GM12865 (cell line): ENCODE measurements at regions not wholly inside any gene's neighbourhood (a gene's known extent, or its start where the extent isn't known, plus 50 kb on each side); places are given as distances from the start of the nearest gene placed in this dataset.
"Not testable (repeated sequence)": the region's sequence is repeated elsewhere in the genome, so short reads cannot be mapped to it uniquely, and the experiment has no call there.

ENCODE experiments used
- DNase-seq: peaks from one replicate; pipeline ENCODE4 v3.0.0; 2010; ENCODE audit warnings: low read depth
- H3K4me3 ChIP-seq: 2 replicates; pipeline ENCODE4 v1.5.1; 2011; ENCODE audit warnings: mild to moderate bottlenecking, low read depth, low read length, control low read depth
- TF ChIP-seq, protein P1 (sequence below): IDR thresholded peaks from 2 replicates; pipeline ENCODE4 v1.5.1; 2011; ENCODE audit warnings: low read length, control low read depth, low read depth, inconsistent platforms; ENCODE audit not compliant: insufficient read depth; ENCODE audit errors: missing control alignments

DNA sequence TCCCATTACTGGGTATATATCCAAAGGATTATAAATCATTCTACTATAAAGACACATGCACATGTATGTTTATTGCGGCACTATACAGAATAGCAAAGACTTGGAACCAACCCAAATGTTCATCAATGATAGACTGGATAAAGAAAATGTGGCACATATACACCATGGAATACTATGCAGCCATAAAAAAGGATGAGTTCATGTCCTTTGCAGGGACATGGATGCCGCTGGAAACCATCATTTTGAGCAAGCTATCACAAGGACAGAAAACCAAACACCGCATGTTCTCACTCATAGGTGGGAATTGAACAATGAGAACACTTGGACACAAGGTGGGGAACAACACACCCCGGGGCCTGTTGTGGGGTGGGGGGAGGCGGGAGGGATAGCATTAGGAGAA is 57.0 kb upstream of the NEUROD1 start:
- DNase-seq, H3K4me3 ChIP-seq: not testable (repeated sequence)

DNA sequence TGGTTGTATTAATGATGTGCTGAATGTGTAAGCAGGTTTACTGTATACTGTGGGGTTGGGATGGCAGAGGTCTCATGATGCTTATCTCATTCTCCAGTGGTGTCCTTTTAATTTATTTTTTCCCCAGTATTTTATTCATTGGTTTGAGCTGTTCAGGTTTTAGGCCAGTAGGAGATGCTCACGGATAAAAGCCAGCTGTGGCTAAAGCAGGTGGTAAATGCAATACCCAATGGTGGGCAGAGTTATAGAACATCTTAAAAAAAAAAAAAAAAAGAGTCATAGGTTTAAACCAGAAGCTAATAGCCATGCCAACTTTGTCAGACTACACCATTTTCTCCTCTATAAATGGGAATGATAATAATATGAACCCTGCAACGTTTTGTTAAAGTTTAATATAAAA is 57.8 kb upstream of the NEUROD1 start:
- H3K4me3 ChIP-seq = no peak overlapping the region
- TF ChIP-seq, protein P1, sequence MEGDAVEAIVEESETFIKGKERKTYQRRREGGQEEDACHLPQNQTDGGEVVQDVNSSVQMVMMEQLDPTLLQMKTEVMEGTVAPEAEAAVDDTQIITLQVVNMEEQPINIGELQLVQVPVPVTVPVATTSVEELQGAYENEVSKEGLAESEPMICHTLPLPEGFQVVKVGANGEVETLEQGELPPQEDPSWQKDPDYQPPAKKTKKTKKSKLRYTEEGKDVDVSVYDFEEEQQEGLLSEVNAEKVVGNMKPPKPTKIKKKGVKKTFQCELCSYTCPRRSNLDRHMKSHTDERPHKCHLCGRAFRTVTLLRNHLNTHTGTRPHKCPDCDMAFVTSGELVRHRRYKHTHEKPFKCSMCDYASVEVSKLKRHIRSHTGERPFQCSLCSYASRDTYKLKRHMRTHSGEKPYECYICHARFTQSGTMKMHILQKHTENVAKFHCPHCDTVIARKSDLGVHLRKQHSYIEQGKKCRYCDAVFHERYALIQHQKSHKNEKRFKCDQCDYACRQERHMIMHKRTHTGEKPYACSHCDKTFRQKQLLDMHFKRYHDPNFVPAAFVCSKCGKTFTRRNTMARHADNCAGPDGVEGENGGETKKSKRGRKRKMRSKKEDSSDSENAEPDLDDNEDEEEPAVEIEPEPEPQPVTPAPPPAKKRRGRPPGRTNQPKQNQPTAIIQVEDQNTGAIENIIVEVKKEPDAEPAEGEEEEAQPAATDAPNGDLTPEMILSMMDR = no peak
- no peak for DNase-seq

GRCh38 chr2:181738563-181738962 is 58.2 kb upstream of the NEUROD1 start:
- TF ChIP-seq, protein P1 = no peak
- no peak overlapping the region for H3K4me3 ChIP-seq
- no peak for DNase-seq

GRCh38 chr2:181741756-181742155 is 61.4 kb upstream of the NEUROD1 start:
- TF ChIP-seq, protein P1 = no peak
- no peak overlapping the region for H3K4me3 ChIP-seq
- no peak for DNase-seq

- H3K4me3 ChIP-seq = no peak overlapping the region
- no peak for DNase-seq
- TF ChIP-seq, protein P1 = no peak
Observed at GRCh38 chr2:181742361-181742760, 62.0 kb upstream of the NEUROD1 start.

DNA sequence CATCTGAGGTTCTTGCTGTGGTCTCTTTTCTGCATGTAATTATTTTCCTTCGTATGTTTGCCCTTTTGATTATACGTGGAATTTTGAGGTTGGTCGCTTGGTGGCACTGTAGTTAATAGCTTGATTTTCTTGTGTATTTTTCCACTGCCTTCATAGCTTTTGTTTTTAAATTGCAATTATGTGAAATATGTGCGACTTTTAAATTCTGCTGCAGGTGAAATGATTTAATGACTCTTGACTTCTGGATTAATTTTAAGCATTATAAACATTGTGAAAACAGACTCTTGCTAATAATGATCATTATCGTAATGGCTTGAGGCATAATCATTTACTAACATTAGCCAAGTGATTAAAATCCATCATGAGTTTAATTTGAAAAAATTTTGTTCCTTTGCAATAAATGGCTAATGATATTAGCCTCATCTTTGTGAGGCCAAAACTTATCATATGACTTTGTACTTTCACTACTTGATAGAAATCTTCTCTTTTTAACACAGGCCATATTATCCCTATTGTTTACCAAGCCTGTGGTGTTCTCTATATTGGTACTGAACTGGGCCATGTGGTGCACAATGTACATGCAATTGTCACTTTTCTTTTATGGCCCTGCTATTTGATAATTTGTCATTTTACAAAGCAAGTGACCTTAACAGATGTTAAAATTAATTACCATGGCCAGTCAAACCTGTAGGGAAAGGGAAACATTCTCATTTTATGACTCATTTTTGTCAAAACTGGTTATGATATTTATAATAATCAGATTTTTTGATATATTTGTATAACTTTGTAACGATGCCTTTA is 62.8 kb upstream of the NEUROD1 start:
- DNase-seq = peak; percentile 53
- no peak overlapping the region for H3K4me3 ChIP-seq
- TF ChIP-seq, protein P1 = peak; percentile 46

DNA sequence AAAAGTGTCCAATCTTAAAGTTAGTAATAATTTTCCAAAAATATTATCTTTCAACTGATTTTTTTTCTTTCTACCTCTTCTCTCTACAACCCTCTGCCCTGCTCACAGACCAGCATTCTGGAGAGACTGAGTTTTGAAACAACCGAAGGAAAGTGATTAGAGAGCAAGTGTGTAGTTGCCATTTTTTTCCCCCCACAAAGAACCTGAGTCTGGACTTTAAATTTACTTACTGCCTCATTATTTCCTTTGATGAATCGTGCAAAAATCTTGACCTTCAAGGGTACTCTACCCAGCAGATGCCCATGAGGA is 63.4 kb upstream of the NEUROD1 start:
- DNase-seq = no peak
- TF ChIP-seq, protein P1 = no peak
- no peak overlapping the region for H3K4me3 ChIP-seq
